ENCODE measurements at regions not wholly inside any gene's neighbourhood (a gene's known extent, or its start where the extent isn't known, plus 50 kb on each side); places are given as distances from the start of the nearest gene placed in this dataset.

DNA sequence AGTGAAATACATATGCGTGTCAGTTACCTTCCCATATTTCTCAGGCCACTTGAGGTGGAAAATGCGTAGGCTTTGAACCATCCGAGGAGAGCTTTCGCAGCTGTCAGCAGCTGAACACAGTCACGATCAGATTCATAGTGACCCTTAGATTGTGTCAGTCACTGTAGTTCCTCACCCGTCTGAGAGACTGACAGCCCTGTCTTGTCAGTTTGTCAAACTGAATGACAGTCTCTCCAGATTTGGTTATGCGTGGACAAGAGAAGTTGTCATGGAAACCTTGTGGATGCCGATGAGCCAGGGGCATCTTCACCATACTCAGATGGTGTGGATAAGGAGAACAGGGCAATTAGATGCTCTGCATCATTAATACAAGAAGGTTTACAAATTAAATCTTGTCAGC lies 546.3 kb downstream of the TYW1 start:
- no peak for TF ChIP-seq POLR2AphosphoS5 (IDR thresholded peaks at IDR 0.05)
- TF ChIP-seq POLR2A (IDR thresholded peaks at IDR 0.05): no peak
- TF ChIP-seq EP300 (IDR thresholded peaks at IDR 0.05): no peak
